ENCODE measurements at regions not wholly inside any gene's neighbourhood (a gene's known extent, or its start where the extent isn't known, plus 50 kb on each side); places are given as distances from the start of the nearest gene placed in this dataset.

DNA sequence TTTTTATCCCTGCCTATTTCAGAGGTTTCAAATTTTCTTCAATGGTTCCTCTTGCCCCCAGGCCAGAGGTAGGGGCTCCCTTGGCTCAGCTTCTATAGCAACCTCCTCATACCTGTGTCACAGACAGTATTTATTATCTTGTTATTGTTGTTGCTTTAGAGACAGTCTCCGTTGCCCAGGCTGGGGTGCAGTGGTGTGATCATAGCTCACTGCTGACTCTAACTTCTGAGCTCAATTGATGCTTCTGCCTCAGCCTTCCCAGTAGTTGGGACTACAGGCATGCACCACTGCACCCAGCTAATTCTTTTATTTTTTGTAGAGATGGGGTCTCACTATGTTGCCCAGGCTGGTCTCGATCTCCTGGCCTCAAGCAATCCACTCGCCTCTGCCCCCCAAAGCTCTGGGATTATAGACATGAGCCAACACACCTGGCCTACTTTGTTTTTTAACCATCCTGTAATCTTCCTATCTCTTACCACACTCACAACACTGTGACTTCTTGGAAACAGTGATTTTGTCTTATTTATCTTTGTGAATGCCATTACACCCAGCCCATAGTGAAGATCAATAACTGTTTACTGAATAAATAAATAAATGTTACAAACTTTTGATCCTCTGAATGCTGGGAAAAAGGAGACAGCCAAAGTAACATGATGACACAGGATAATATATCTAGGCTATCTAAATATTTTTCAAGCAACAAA is 95.9 kb downstream of the PHLDA1 start:
- Mint-ChIP-seq H3K27me3 (ENCODE audit: low read depth) (peaks cover 3% of the 10 kb centered on the region), H3K36me3 (ENCODE audit: insufficient read depth) (no peaks in the 10 kb centered on the region), H3K4me1 (ENCODE audit: low read depth) (peaks cover 27% of the 10 kb centered on the region), H3K9me3 (no peaks in the 10 kb centered on the region), H3K4me3 (no peak overlapping the region)
- DNase-seq (no peak), ATAC-seq (no peak)

- DNase-seq (no peak), ATAC-seq (no peak)
- no peaks in the 10 kb centered on the region for H3K36me3 Mint-ChIP-seq (ENCODE audit: insufficient read depth)
- no peaks in the 10 kb centered on the region for H3K9me3 Mint-ChIP-seq
- no peak overlapping the region for H3K4me3 Mint-ChIP-seq
- H3K4me1 Mint-ChIP-seq (ENCODE audit: low read depth) = peaks cover 27% of the 10 kb centered on the region
- peaks cover 3% of the 10 kb centered on the region for H3K27me3 Mint-ChIP-seq (ENCODE audit: low read depth)
Measured at GRCh38 chr12:75933101-75933500, 98.5 kb downstream of the PHLDA1 start.

- DNase-seq = no peak
- peaks cover 27% of the 10 kb centered on the region for H3K4me1 Mint-ChIP-seq (ENCODE audit: low read depth)
- no peak for ATAC-seq
- peaks cover 3% of the 10 kb centered on the region for H3K27me3 Mint-ChIP-seq (ENCODE audit: low read depth)
- no peaks in the 10 kb centered on the region for H3K9me3 Mint-ChIP-seq
- H3K36me3 Mint-ChIP-seq (ENCODE audit: insufficient read depth) = no peaks in the 10 kb centered on the region
- no peak overlapping the region for H3K4me3 Mint-ChIP-seq
Measured at GRCh38 chr12:75932241-75932640, 99.3 kb downstream of the PHLDA1 start.

GRCh38 chr12:75923964-75924666 is 107.5 kb downstream of the PHLDA1 start:
- peaks cover 4% of the 10 kb centered on the region for H3K36me3 Mint-ChIP-seq (ENCODE audit: insufficient read depth)
- H3K27me3 Mint-ChIP-seq (ENCODE audit: low read depth) = no peaks in the 10 kb centered on the region
- ATAC-seq (no peak), DNase-seq (no peak)
- peaks cover 22% of the 10 kb centered on the region for H3K9me3 Mint-ChIP-seq
- no peak overlapping the region for H3K4me3 Mint-ChIP-seq
- peaks cover 7% of the 10 kb centered on the region for H3K4me1 Mint-ChIP-seq (ENCODE audit: low read depth)

DNA sequence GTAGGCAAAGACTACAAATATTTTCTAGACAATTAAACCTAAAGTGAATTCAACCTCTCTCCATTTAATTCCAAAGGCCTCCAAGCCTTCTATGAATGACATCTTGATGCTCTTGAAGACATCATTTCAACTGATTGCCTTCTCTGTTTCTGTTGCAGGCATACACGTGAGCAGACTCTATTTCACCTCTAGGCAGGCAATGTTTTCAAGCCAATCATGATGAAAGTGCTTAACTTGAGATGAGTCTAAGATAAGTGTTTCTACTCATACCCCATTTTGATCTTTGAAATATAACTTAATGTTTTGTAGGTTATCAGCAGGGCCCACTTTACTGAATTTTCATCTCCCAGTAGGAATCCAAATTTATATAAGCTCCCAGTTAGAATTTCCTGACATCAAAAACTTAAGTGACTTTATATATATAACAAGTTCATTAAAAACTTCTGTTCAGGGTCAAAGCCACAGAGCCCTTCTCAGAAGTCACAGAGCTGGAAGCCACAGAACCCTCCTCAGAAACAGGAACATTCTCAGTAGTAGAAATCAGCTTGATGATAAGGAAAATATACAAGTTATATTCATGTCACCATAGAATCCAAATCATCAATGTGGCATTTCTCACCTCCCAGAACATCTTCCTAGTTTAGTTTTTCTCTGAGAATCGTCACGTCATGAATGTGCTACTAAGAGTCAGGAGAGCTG is 108.5 kb downstream of the PHLDA1 start:
- ATAC-seq (no peak), DNase-seq (no peak)
- Mint-ChIP-seq H3K36me3 (ENCODE audit: insufficient read depth) (peaks cover 4% of the 10 kb centered on the region), H3K9me3 (peaks cover 22% of the 10 kb centered on the region), H3K4me3 (no peak overlapping the region), H3K4me1 (ENCODE audit: low read depth) (peaks cover 7% of the 10 kb centered on the region), H3K27me3 (ENCODE audit: low read depth) (no peaks in the 10 kb centered on the region)

- no peak overlapping the region for H3K4me3 Mint-ChIP-seq
- peaks cover 13% of the 10 kb centered on the region for H3K4me1 Mint-ChIP-seq (ENCODE audit: low read depth)
- peaks cover 22% of the 10 kb centered on the region for H3K9me3 Mint-ChIP-seq
- ATAC-seq = no peak
- no peak for DNase-seq
- H3K36me3 Mint-ChIP-seq (ENCODE audit: insufficient read depth) = peaks cover 4% of the 10 kb centered on the region
- H3K27me3 Mint-ChIP-seq (ENCODE audit: low read depth) = no peaks in the 10 kb centered on the region
Measured at GRCh38 chr12:75921622-75922289, 109.8 kb downstream of the PHLDA1 start.

DNA sequence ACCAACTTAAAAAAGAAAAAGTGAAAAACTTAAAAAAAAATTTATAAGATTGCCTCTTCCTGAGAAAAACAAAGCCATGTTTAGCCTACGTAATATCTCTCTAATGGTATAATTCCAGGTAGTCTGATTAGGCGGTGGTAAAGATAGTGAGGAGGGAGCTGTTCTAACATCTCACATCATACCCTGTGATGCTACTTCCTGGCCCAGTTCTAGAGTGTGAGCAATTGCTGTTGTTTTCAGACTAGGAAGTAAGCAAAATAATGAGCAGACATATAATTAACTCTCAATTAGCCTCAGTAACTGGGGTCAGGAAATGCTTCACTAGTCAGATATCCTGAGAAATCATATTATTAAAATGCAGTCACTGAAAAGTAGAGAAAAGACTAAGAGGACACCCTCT is 113.9 kb downstream of the PHLDA1 start:
- Mint-ChIP-seq H3K27me3 (ENCODE audit: low read depth) (no peaks in the 10 kb centered on the region), H3K4me3 (no peak overlapping the region), H3K36me3 (ENCODE audit: insufficient read depth) (no peaks in the 10 kb centered on the region), H3K4me1 (ENCODE audit: low read depth) (peaks cover 26% of the 10 kb centered on the region), H3K9me3 (no peaks in the 10 kb centered on the region)
- ATAC-seq = no peak
- DNase-seq = no peak

DNA sequence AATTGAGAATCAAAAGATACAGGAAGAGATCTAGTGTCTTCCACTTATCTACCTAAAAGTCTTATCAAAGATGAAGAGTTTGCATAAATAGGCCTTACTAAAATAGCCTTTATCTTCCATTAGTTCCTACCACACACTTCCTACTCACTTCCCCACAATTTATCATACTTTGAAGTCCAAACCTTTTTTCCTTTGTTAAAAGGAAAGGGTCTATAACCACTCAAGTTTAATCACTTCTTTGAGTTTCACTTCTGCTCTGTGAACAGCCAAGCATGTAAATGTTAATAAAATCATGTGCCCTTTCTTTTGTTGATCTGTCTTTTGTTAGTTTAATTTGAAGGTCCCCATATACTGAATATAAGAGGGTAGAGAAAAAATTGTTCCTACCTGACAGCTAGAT is 114.5 kb downstream of the PHLDA1 start:
- Mint-ChIP-seq H3K4me3 (no peak overlapping the region), H3K9me3 (no peaks in the 10 kb centered on the region), H3K4me1 (ENCODE audit: low read depth) (peaks cover 24% of the 10 kb centered on the region), H3K27me3 (ENCODE audit: low read depth) (no peaks in the 10 kb centered on the region), H3K36me3 (ENCODE audit: insufficient read depth) (no peaks in the 10 kb centered on the region)
- DNase-seq (no peak), ATAC-seq (no peak)

DNA sequence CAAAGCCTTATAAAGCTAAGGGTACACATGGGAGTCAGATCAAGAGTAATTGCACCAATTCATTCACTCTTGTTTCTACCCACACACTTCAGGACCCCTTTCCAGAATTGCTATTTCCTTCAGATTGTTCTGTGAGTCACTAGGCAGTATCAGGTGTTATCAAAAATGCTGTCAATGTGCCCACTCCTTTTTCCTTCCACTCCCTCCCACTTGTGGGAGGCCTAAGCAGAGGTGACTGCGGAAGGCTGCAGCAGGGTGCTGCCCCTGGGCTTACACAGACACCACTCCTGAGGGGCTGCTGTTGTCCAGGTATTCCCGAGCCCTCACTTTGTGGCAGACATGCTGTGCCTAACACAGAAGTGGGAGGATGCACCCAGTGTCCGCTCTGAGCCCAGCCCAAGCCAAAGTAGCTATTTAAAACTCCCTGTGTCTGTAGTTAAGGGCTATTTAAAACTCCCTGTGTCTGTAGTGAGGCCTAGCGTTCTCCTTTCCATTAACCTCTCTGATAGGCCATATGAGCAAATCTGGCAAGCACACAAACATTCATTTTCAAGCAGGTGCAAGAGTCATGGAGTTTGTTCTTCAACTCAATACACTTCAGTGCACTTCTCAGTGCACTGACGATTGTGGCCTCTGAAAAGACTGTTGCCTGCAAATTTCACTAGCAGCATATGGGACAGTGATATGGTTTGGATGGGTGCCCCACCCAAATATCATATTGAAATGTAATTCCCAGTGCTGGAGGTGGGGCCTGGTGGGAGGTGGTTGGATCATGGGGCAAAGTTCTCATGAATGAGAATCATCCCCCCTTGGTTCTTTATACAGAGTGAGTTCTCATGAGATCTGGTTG is 117.8 kb downstream of the PHLDA1 start:
- Mint-ChIP-seq H3K4me3 (no peak overlapping the region), H3K27me3 (ENCODE audit: low read depth) (no peaks in the 10 kb centered on the region), H3K4me1 (ENCODE audit: low read depth) (peaks cover 24% of the 10 kb centered on the region), H3K9me3 (no peaks in the 10 kb centered on the region), H3K36me3 (ENCODE audit: insufficient read depth) (no peaks in the 10 kb centered on the region)
- DNase-seq (no peak), ATAC-seq (peak; percentile 89 to 92)

DNA sequence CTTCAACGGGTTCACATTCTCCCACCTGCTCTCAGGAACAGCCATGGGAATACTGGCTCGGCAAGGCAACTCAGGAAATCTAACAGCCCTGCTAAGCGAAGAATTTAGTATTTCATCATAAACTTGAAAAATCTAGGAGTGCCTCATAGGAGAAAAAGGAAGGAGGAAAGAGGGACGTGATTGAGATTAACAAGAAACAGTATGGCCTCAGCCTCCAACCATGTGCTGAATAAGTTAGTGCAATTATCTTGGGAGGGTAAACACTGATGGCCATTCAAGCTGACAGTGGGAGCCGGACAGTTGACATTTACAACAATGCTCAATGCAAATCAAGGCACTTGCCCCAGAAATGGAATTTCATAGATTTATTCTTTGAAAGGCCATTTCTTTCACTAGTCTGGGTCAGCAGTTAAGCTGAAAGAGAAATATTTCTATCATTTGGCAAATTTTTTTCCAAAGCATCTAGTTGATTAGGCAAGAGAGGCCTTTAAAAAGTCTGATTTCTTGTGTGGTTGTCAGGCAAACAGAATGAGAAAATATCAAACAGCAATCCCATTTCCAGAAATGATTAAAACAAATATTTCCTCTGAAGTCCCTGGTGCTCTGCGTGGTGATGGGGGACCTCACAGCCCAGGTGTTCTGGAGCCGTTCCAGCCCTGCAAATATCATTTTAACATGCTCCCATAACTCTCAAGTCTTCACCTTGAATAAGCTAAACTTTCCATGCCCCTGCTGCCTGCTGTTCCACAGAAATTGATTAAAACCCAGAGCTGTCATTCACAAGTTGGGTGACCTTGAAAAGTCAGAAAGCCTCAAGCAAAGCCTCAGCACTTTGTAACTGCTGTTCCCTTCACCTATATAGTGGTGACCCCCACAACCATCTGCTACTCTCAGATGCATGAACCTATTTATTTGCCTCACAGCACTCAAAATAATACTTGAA is 121.6 kb downstream of the PHLDA1 start:
- Mint-ChIP-seq H3K27me3 (ENCODE audit: low read depth) (no peaks in the 10 kb centered on the region), H3K4me3 (no peak overlapping the region), H3K4me1 (ENCODE audit: low read depth) (peaks cover 18% of the 10 kb centered on the region), H3K36me3 (ENCODE audit: insufficient read depth) (no peaks in the 10 kb centered on the region), H3K9me3 (no peaks in the 10 kb centered on the region)
- ATAC-seq (no peak), DNase-seq (no peak)

- H3K27me3 Mint-ChIP-seq (ENCODE audit: low read depth) = no peaks in the 10 kb centered on the region
- no peak overlapping the region for H3K4me3 Mint-ChIP-seq
- peaks cover 13% of the 10 kb centered on the region for H3K4me1 Mint-ChIP-seq (ENCODE audit: low read depth)
- no peak for DNase-seq
- no peaks in the 10 kb centered on the region for H3K36me3 Mint-ChIP-seq (ENCODE audit: insufficient read depth)
- no peaks in the 10 kb centered on the region for H3K9me3 Mint-ChIP-seq
- no peak for ATAC-seq
Measured at GRCh38 chr12:75908961-75909605, 122.5 kb downstream of the PHLDA1 start.

- no peaks in the 10 kb centered on the region for H3K27me3 Mint-ChIP-seq (ENCODE audit: low read depth)
- no peaks in the 10 kb centered on the region for H3K36me3 Mint-ChIP-seq (ENCODE audit: insufficient read depth)
- DNase-seq (no peak), ATAC-seq (no peak)
- H3K4me3 Mint-ChIP-seq = no peak overlapping the region
- H3K9me3 Mint-ChIP-seq = no peaks in the 10 kb centered on the region
- H3K4me1 Mint-ChIP-seq (ENCODE audit: low read depth) = no peaks in the 10 kb centered on the region
Measured at GRCh38 chr12:75905922-75906321, 125.7 kb downstream of the PHLDA1 start.
